ENCODE measurements at regions not wholly inside any gene's neighbourhood (a gene's known extent, or its start where the extent isn't known, plus 50 kb on each side); places are given as distances from the start of the nearest gene placed in this dataset.
"Not testable (repeated sequence)": the region's sequence is repeated elsewhere in the genome, so short reads cannot be mapped to it uniquely, and the experiment has no call there.

DNA sequence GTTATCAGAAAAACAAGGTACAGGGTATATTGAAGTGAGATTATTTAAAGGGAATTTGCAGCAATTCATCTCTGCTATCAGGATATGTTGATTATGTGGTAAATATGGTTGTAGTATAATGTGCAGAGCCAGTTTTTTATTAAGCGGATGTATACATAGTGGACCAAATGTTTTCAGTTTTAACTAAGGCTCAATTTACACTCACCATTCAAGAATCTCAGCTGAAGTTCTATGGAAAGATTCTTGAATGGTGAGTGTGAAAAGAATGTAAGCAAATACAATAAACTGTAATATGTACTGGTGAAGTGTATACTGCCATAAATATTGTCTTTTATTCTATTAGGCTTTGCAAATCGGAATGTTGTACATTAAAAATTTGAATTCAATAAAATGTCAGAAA, 895.9 kb upstream of the CDH10 start:
- Mint-ChIP-seq H3K4me3 (no peak overlapping the region), H3K27me3 (no peaks in the 10 kb centered on the region), H3K36me3 (no peaks in the 10 kb centered on the region), H3K4me1 (no peaks in the 10 kb centered on the region), H3K9me3 (peaks cover 2% of the 10 kb centered on the region), H3K27ac (no peak overlapping the region)
- no peak for DNase-seq

- Mint-ChIP-seq H3K27ac (no peak overlapping the region), H3K36me3 (no peaks in the 10 kb centered on the region), H3K9me3 (peaks cover 1% of the 10 kb centered on the region), H3K4me3 (no peak overlapping the region), H3K4me1 (no peaks in the 10 kb centered on the region), H3K27me3 (no peaks in the 10 kb centered on the region)
- DNase-seq: no peak
Measured at GRCh38 chr5:25539536-25539935, 894.8 kb upstream of the CDH10 start.

- H3K27me3 Mint-ChIP-seq, H3K36me3 Mint-ChIP-seq, DNase-seq, H3K27ac Mint-ChIP-seq, H3K4me3 Mint-ChIP-seq, H3K4me1 Mint-ChIP-seq, H3K9me3 Mint-ChIP-seq: not testable (repeated sequence)
Measured at GRCh38 chr5:25536461-25536860, 891.7 kb upstream of the CDH10 start.

DNA sequence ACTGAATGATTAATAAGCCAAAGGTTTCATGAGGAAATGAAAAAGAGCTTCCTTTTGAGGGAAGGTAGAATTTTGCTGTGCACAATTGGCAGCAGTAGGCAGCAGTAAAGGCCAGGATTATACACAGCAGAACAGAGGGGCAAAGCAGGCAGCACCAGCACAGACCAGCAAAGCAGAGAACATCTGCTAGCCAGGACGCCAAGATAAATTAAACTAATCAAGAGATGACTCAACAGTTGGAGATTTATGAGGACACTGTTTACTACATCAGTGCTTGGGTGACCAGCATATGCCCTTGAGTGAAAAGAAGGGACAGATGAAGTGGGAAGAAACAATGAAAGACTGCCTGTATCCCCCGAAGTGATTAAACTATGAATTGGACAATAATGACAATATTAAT, 871.4 kb upstream of the CDH10 start:
- Mint-ChIP-seq H3K9me3 (peaks cover 7% of the 10 kb centered on the region), H3K27me3 (no peaks in the 10 kb centered on the region), H3K36me3 (no peaks in the 10 kb centered on the region), H3K27ac (no peak overlapping the region), H3K4me3 (no peak overlapping the region), H3K4me1 (no peaks in the 10 kb centered on the region)
- no peak for DNase-seq

DNA sequence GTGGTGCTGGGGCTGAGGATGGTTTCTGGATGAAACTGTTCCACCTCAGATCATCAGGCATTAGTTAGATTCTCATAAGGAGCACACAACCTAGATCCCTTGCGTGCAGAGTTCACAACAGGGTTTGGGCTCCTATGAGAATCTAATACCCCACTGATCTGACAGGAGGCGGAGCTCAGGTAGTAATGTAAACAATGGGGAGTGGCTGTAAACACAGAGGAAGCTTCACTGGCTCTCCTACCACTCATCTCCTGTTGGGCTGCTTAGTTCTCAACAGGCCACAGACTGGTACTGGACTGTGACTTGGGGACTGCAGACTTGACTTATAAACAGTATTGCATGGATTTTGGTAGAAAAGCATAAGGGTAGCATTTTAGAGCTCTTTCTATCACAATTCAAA, 870.7 kb upstream of the CDH10 start:
- no peak for DNase-seq
- Mint-ChIP-seq H3K4me3 (no peak overlapping the region), H3K4me1 (no peaks in the 10 kb centered on the region), H3K36me3 (no peaks in the 10 kb centered on the region), H3K27me3 (no peaks in the 10 kb centered on the region), H3K9me3 (peaks cover 5% of the 10 kb centered on the region), H3K27ac (no peak overlapping the region)

GRCh38 chr5:25510692-25511091, 865.9 kb upstream of the CDH10 start:
- H3K36me3 Mint-ChIP-seq, H3K27ac Mint-ChIP-seq, H3K4me3 Mint-ChIP-seq, DNase-seq, H3K9me3 Mint-ChIP-seq, H3K4me1 Mint-ChIP-seq, H3K27me3 Mint-ChIP-seq: not testable (repeated sequence)

DNA sequence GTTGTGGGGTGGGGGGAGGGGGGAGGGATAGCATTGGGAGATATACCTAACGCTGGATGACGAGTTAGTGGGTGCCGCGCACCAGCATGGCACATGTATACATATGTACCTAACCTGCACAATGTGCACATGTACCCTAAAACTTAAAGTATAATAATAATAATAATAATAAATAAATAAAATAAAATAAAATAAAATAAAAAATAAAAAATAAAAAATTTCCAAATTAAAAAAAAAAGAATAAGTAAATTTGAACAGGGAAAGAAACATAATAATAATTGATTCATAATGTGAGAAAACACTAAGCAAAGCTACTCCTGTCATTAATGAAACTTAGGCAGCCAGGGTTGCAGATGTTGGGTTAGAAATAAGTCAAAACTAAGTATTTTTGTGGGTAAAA, 863.2 kb upstream of the CDH10 start:
- H3K27ac Mint-ChIP-seq, H3K4me3 Mint-ChIP-seq, H3K36me3 Mint-ChIP-seq, H3K27me3 Mint-ChIP-seq, DNase-seq, H3K9me3 Mint-ChIP-seq, H3K4me1 Mint-ChIP-seq: not testable (repeated sequence)

GRCh38 chr5:25500635-25501034, 855.9 kb upstream of the CDH10 start:
- no peak for DNase-seq
- no peak overlapping the region for H3K4me3 Mint-ChIP-seq
- no peak overlapping the region for H3K27ac Mint-ChIP-seq
- no peaks in the 10 kb centered on the region for H3K36me3 Mint-ChIP-seq
- H3K27me3 Mint-ChIP-seq: no peaks in the 10 kb centered on the region
- H3K9me3 Mint-ChIP-seq: peaks cover 6% of the 10 kb centered on the region
- no peaks in the 10 kb centered on the region for H3K4me1 Mint-ChIP-seq

DNA sequence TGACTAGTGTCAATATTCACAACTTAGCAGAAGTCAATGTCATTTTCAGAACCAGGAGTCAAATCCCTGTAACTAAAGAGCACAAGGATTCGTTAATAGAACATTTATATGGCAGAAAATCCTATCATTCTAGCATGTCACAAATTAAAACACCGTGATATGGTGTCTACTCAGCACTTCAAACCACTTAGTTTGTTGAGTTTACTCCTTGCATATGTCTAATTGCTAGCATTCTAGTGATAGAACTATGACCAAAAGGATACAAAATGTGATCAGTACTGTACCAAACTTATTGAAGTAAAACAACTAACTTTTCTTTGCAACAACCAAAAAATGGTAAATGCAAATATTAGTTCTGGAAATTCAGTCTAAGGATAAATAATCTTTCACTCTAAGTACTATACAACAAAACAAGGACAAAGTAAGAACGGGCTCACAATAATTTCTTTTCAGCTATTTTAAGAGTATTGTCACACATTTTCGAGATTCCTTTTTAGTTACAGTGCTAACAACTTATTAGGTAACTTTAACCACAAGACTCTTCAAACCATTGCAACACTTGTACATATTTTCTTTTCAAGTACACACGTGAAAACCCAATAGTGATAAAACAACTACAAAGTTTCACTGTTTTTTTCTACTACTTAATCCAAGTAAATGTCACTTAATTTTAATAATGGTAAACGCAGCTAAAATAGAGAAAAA, 845.2 kb upstream of the CDH10 start:
- Mint-ChIP-seq H3K27me3 (no peaks in the 10 kb centered on the region), H3K36me3 (no peaks in the 10 kb centered on the region), H3K4me1 (no peaks in the 10 kb centered on the region), H3K9me3 (peaks cover 6% of the 10 kb centered on the region), H3K27ac (no peak overlapping the region), H3K4me3 (no peak overlapping the region)
- DNase-seq: no peak

GRCh38 chr5:25488119-25488518, 843.3 kb upstream of the CDH10 start:
- H3K4me3 Mint-ChIP-seq: no peak overlapping the region
- no peaks in the 10 kb centered on the region for H3K27me3 Mint-ChIP-seq
- no peak overlapping the region for H3K27ac Mint-ChIP-seq
- no peaks in the 10 kb centered on the region for H3K36me3 Mint-ChIP-seq
- H3K9me3 Mint-ChIP-seq: peaks cover 9% of the 10 kb centered on the region
- no peaks in the 10 kb centered on the region for H3K4me1 Mint-ChIP-seq
- DNase-seq: no peak

- H3K4me1 Mint-ChIP-seq: no peaks in the 10 kb centered on the region
- no peak overlapping the region for H3K27ac Mint-ChIP-seq
- H3K36me3 Mint-ChIP-seq: no peaks in the 10 kb centered on the region
- no peak for DNase-seq
- H3K4me3 Mint-ChIP-seq: no peak overlapping the region
- H3K27me3 Mint-ChIP-seq: no peaks in the 10 kb centered on the region
- H3K9me3 Mint-ChIP-seq: peaks cover 9% of the 10 kb centered on the region
Measured at GRCh38 chr5:25484391-25484790, 839.6 kb upstream of the CDH10 start.

GRCh38 chr5:25481463-25481862, 836.7 kb upstream of the CDH10 start:
- Mint-ChIP-seq H3K27ac (no peak overlapping the region), H3K4me3 (no peak overlapping the region), H3K36me3 (no peaks in the 10 kb centered on the region), H3K9me3 (peaks cover 7% of the 10 kb centered on the region), H3K4me1 (no peaks in the 10 kb centered on the region), H3K27me3 (no peaks in the 10 kb centered on the region)
- DNase-seq: no peak

DNA sequence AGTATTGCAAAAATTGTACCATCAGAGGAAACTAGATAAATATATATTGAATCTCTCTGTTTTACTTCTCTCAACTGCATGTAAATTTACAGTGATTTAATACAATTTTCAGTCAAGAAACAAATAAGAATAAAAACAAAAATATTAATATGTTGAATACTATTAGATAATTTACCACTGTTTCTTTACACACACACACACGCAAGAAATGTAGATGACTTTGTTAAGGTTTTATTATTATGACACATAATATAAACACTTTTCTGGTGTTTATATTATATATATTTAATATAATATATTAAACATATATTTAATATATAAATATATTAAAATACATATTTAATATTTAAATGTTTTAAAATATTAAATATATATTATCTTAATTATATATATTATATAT, 814.3 kb upstream of the CDH10 start:
- no peak overlapping the region for H3K27ac Mint-ChIP-seq
- no peaks in the 10 kb centered on the region for H3K27me3 Mint-ChIP-seq
- no peaks in the 10 kb centered on the region for H3K4me1 Mint-ChIP-seq
- no peaks in the 10 kb centered on the region for H3K36me3 Mint-ChIP-seq
- no peak for DNase-seq
- H3K4me3 Mint-ChIP-seq: no peak overlapping the region
- peaks cover 11% of the 10 kb centered on the region for H3K9me3 Mint-ChIP-seq

DNA sequence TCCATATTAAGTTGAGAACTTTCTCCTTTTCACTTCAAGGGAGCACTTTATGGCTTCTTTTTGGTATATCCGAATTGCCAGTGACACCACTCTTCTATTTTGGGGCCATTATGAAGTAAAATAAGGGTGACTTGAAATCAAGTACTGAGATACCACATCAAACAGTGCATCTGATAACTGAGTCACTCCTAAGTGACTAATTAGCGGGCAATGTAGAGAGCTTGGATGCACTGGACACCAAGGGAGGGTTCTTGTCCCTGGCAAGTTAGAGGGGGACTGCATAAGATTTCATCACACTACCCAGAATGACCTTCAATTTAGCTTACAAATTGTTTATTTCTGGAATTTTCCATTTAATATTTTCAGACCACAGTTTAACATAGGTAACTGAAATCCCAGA, 813.9 kb upstream of the CDH10 start:
- no peaks in the 10 kb centered on the region for H3K4me1 Mint-ChIP-seq
- peaks cover 11% of the 10 kb centered on the region for H3K9me3 Mint-ChIP-seq
- H3K27ac Mint-ChIP-seq: no peak overlapping the region
- no peaks in the 10 kb centered on the region for H3K27me3 Mint-ChIP-seq
- H3K36me3 Mint-ChIP-seq: no peaks in the 10 kb centered on the region
- no peak for DNase-seq
- H3K4me3 Mint-ChIP-seq: no peak overlapping the region

- Mint-ChIP-seq H3K4me3 (no peak overlapping the region), H3K4me1 (no peaks in the 10 kb centered on the region), H3K27ac (no peak overlapping the region), H3K9me3 (peaks cover 4% of the 10 kb centered on the region), H3K36me3 (no peaks in the 10 kb centered on the region), H3K27me3 (no peaks in the 10 kb centered on the region)
- DNase-seq: no peak
Measured at GRCh38 chr5:25453500-25453899, 808.7 kb upstream of the CDH10 start.

- H3K4me3 Mint-ChIP-seq: no peak overlapping the region
- no peaks in the 10 kb centered on the region for H3K36me3 Mint-ChIP-seq
- no peak for DNase-seq
- H3K4me1 Mint-ChIP-seq: no peaks in the 10 kb centered on the region
- no peaks in the 10 kb centered on the region for H3K27me3 Mint-ChIP-seq
- no peak overlapping the region for H3K27ac Mint-ChIP-seq
- H3K9me3 Mint-ChIP-seq: peaks cover 1% of the 10 kb centered on the region
Measured at GRCh38 chr5:25451294-25451693, 806.5 kb upstream of the CDH10 start.

GRCh38 chr5:25448646-25449045, 803.9 kb upstream of the CDH10 start:
- Mint-ChIP-seq H3K4me3 (no peak overlapping the region), H3K27me3 (no peaks in the 10 kb centered on the region), H3K36me3 (no peaks in the 10 kb centered on the region), H3K4me1 (no peaks in the 10 kb centered on the region), H3K27ac (no peak overlapping the region), H3K9me3 (peaks cover 6% of the 10 kb centered on the region)
- no peak for DNase-seq

All from activated naive CD8-positive, alpha-beta T cell treated with anti-CD3 and anti-CD28 coated beads for 36 hours (primary cell).